ENCODE measurements at regions not wholly inside any gene's neighbourhood (a gene's known extent, or its start where the extent isn't known, plus 50 kb on each side); places are given as distances from the start of the nearest gene placed in this dataset.
A peak's percentile ranks its signal among the peaks of the same experiment; 100 is the strongest.

DNA sequence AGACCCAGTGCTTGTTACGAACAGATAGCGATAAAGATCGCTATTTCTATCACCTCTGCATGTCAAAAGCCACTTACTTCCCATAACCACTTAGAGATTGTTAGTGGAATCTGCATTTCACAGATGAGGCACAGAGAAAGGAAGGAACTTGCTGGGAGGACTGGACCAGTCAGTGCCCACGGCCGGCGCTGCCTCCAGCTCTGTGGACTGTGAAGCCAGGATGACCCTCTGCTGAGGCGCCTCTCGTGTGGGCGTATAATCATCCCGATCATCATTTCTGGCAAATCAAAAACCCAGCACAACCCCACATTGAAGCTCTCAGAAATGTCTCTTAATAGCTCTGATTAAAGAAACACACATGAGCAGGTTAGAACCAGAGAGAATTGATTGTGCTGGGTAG, 61.5 kb upstream of the ADRA2C start:
- no peak for DNase-seq

DNA sequence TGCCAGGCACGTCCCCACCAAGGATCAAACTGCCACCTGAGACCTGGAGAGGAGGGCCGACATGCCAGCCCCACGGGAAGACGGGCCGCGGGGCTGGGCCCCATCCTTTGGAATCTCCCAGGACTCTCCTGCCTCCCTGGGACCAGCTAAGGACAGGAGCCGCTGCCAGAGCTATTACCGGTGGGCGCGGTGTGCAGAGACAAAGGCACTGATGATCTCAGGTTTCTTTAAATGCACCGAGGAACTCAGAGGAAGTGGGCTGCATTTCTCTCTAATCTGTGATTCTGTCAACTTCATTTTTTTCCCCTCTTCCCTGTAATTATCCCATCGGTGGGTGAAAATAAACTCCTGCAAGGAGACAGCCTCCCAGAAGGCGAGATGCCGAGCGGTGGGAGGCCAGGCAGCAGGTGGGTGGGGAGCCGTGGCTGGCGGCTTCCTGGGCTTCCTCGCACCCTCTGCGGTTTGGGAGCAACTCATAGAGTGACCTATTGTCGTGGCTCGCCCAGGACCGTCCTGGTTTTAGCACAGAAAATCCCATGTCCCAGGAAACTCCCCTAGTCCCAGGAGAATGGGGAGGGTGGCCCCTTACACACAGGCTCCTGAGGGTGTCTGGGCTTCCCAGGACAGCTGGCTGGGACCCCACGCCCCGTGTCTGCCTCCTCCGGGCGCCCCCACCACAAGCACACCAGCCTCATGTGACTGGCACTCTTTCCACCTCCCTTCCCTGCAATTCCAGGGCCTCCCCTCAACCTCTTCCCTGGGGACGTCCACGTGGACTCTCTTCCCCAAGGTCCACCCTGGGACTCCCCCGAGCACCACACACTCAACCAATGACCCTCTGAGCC, 62.3 kb upstream of the ADRA2C start:
- peak; percentile 56 for DNase-seq

DNA sequence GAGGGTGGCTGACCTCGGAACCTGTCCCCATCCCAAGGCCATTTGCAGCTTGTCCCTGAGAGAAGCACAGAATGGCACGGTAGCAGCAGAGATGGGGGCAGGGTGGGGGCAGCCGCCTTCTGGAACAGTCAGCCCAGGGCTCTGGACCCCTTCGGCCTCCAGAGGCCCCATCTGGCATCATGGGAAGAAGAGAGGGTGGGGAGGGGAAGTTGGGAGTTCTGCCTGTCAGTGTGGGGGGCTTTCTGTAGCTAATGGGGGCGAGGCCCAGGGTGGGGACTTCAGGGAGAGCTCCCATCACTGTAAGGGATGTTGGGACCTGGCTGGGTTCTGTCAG, 62.9 kb upstream of the ADRA2C start:
- no peak for DNase-seq

DNA sequence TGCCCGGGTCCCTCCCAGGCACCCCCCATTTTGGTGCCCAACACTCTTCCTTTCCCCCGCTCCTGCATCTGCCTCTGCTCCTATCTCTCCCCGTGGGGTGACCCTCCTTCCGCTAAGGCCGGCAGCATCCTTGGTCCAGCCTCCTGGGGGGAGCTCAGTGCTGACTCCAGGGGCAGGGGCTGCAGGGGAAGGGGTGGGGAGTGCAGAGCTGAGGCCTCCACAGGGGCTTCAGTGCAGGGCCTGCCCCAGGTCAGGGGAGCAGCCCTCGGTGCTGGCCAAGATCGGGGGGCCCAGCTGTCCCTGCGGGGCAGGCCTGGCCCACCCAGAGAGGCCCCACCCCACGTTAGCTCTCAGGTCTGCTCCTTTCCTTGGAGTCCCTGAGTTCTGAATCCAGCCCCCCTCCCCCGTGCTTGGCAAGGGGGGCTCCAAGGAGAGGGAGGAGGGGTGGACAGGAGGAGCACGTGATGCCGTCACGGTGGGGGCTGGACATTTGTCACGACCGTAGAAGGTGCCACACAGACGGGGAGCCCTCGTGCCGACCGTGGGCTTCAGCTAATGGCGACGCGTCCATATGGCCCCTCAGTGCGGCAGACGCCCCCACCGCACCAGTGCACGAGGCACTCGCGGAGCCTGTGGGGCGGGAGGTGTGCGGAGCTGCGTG, 63.5 kb upstream of the ADRA2C start:
- DNase-seq: no peak

DNA sequence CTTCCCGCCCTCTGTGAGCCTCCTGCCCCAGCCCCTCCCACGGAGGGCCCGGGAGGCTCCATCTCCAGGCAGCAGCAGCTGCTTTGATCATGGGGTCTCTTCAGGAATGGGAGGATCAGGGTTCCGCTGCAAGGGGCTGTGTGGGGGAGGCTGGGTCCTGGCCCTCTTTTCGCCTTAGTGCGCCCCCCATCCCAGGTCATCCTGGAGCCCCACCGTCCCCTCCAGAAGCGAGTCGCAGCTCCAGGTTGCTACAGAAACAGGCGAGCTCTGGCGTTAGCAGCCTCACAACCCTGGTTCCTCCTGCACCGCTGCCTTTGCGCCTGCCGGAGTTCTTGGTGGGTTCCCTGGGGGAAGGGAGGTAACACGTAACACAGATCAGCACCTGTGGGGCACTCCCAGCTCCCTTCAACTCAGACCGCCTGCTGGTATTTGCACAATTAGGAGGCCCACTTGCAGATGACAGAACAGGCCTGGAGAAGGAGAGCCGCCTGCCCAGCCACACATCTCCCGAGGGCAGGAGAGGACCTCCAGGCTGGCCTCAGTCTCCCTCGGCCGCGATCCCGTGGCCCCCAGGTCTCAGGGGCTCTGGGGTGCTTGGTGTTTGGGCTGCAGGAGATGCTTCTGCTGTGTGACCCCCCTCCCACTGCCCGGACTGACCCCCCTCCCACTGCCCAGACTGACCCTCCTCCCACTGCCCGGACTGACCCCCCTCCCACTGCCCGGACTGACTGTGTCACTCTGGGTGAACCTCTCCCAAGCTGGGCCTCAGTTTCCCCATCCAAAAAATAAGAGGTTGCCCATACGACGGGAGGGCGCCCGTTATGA, 64.2 kb upstream of the ADRA2C start:
- DNase-seq: no peak

DNA sequence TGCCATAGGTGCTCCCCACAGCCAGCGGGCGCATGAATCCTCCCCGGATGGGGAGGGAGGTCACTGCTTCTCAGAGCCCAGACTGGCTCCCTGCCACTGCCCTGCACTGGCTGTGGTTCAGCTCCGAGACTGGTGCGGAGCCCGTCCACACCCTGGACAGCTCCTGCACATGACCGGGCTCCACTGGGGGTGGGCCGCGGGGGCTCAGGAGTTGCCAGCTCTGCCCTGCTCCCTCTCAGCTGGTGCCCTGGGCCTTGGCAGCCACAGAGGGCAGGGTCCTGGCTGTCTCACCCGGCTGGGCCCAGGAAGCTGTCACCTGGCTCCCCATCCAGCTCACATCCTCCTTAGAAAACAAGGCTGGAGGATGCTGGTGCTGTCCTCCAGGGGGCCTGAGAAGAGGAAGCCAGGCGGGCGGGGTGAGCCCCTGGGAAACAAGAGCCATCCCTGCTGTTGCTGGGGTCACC, 64.9 kb upstream of the ADRA2C start:
- no peak for DNase-seq

DNA sequence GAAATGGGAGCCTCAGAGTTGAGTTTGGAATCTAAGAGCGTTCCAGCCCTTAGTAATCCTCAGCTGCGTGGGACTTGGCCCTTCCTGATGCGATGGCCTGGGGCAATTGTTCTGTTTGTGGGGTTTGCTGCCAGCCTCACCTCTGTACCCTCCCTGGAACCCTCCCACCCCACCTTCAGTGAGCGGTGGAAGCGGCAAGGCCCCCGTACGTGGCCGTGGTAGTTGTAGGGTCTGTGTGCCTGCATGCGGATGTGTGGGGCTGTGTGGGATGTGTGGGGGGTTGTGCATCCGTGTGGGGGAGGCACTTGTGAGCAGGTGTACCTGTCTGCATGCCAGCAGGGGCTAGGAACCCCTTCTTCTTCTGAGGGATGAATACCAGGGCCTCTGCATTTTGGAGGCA, 65.4 kb upstream of the ADRA2C start:
- no peak for DNase-seq

DNA sequence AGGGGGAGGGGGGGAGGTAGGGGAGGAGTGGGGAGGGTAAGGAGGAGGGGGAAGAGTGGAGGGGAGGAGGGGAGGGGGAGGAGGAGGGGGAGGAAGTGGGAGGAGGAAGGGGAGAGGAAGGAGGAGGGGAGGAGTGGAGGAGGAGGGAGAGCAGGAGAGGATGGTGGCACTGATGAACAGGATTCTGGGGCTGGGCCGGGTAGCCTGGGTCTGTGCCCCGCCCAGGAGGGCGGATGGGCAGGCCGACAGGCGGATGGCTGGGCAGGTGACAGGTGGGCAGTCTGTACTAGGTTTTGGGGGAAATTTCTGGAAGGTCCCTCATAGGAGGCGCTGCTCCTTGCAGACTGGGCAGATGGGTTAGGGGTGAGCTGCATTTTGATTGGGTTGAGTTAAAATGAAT, 66.0 kb upstream of the ADRA2C start:
- no peak for DNase-seq

DNA sequence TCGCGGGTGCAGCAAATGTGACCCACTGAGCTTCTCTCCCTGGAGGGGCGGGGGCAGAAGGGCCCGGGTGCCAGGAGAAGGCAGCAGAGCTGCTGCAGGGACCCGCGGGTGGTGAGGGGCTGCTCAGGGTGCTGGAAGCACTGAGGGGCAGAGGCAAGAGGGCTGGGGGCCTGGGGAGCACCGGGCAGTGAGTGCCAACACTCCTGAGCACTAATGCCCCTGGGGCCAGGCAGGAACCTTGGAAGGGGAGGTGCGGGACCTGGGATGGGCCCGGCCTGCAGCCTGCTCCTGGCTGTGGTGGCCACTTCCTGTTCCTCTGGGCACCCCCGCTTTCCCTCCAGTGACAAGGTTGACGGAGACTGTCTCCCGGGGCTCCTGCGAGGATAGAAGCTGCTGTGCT, 66.5 kb upstream of the ADRA2C start:
- DNase-seq: no peak

DNA sequence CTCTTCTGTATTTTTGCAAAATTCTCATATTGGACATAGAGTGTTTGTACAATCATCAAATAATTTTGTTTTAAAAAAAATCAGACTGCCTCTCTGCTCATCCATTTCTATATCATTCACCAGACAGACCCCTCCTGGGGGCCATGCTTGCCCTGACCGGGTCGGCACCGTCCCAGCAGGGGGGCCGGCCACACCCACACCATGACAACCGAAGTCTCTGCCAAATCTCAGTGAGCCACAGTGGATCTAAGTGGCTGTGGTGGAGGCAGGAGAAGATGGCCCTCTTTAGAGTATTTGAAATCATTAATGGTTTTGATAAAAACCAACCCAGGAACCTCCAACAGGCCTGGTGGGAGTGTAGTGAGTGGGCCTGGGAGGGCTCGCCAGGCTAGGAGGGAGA, 66.9 kb upstream of the ADRA2C start:
- no peak for DNase-seq

DNA sequence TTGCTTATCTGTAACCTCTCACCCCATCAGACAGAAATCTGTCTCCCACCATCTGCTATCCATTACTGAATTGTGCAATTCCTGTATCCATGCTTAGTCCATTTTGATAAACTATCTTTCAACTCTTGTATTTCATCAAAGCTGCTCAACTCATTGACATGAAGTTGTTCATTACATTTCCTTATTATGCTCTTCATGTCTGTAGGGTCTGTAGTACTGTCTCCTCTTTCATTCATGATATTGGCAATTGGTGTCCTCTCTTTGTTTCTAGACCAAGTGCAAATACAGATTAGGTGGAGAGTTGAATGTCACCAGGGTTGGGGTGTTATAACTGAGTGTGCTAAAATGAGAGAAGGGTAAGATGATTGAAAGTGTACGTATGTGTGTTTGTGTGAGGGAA, 69.2 kb upstream of the ADRA2C start:
- no peak for DNase-seq

DNA sequence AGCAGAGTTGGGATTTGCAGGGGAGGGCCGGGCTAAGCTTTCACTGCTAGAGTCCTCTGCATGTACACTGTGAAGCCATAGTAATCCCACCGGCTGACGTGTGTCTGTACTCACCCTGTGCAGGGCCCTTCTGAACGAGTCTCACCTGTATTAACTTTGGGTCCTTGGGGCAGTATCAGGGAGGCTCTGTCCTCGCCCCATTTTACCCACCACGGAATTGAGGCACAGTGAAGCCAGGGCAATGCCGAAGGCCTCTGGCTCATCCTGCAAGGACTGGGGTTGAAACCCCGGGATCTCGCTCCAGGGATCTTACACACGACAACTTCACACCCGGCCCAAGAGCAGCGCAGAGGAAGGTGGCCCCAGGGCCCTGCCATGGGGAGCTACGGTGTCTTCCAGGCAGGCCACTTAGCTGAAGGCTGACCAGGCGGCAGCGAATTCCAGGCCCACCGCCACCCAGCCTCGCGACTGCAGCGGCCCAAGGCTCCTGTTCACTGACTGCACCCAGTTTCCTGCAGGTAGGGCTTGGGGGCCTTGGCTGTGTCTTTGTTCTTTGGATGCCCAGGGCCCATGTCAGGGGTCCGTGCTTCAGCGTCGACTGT, 75.5 kb upstream of the ADRA2C start:
- DNase-seq: no peak

DNA sequence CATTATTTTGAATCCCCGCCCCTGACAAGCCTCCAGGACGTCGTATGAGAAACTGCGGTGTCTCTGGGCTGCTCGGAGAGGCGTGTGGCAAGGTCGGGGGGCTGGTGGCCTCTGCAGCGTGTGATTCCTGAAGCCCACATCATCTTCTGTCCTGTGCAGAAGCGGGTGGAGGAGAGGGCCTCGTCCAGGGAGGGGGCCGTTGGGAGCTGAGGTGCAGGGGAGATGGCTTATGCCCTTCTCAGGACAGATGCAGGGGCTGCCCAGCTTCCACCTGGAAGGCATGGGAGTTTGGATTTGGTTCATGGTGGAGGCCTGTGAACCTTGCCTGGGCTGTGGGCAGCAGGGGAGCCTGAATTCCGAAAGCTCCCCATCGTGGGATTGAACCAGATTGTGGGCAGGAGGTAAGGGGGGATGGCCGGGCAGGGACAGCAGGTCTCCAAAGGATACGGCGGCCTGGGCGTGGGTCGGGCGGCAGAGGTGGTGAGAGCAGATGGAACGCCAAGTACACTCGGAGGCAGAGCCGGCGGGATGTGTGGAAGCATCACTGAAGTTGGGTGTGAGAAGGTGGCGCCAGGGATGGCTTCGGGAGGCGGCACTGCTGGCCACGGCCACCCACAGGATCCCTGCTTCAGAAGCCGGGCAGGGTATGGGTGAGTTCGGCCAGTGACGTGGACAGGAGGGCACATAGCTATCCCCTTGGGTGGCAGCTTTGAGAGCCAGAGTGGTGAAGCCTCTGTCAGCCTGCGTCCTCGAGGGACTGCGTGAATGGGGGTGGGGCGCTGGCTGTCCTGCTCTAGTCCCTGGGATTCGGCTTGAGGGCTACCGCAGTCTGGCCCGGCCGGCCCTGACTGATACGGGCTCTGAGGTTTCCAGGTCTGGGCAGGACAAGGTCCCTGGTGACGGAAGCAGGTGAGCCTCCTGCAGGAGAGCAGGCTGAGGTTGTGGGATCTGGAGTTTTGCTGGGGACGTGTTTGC, 76.3 kb upstream of the ADRA2C start:
- DNase-seq: no peak

DNA sequence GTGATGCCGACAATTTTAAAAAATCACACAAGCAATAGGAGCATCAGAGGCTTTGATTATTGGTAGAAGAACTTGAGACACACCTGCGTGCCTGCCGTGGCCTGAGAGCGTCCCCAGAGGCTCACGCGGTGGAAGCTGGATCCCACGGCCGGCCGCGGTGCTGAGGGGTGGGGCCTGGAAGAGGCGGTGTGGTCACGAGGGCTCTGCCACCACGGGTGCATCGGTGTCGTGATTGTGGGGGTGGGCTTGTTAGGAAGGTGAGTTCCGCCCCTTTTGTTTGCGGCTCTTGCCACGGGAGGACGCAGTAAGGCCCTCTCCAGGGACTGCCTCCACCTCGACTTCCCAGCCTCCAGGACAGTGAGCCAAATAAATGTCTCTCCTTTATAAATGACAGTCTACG, 77.2 kb upstream of the ADRA2C start:
- DNase-seq: no peak

DNA sequence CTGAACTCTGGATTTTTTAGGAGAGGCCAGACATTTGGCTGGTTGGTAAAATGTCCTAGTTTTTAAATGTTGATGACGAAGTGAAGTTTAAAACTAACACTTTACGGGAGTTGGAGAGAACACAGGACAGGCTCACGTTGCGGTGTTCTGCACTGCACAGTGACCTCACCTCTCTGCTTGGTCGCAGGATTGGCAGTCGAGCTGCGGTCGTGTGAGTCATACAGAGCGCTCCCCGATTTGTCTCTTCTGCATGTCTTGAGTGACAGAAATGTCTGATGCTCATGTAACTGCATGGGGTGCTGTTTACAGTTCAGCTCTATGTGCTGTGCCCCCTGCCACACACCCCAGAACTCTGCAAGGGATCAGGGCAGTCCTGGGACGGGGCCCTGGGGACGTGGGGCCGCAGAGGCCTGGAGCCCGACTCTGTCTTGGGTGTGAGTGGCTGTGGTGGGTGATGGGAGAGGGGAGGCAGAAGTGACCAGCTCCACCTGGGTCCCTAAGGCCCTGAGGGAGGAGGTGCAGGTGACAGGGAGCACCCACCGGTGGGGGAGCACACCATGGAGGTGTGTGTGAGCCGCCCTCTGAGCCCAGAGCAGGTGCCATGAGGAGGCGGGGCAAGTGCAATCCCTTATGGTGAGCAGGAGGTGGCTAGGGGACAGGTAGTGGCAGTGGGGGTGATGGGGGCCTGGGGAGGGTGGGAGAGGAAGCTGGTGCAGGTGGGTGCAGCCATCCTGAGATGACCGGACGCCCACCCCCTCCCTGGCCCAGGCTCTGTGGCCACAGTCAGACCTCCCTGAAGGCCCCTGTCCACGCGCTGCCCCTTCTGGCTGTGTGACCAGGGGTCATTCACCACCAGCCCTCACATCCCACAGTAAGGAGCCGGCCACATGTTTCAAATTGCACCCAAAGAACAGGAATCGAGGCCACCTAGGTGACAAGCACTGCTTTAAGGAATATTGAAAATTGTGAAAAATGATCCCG, 77.9 kb upstream of the ADRA2C start:
- DNase-seq: no peak

DNA sequence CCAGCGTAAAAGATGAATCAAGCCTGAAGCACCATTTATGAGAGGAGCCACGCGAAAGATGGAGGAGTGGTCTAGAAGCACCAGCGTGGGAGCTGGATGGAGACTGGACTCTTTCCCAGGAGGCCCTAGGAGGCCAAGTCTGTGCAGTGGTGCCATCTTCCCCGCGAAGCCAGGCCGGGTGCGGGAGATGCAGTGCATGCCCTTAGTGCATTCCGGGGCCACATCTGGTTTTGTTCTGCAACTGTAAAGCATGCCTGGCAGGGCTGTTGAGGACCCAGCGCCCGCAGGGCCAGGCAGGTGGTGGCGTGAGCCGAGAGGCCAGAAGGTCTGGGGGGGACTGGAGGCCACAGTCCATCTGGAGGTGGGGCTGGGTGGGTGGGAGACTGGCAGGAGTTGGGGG, 78.6 kb upstream of the ADRA2C start:
- DNase-seq: no peak

DNA sequence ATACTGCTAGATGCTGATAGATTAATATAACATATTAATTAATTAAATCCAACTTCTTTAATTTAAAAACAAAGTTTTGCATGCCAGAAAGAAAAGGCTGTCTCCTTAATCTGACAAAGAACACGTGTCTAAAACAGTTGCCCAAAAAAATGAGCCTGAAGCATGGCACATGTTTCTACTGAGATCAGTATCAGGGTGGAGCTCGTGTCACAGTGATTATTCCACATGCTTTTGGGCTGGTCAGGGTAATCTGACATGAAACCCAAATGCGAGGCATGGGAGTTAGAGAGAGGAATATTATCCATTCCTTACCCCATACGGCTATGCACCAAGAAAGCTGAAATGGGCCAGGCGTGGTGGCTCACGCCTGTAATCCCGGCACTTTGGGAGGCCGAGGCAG, 79.4 kb upstream of the ADRA2C start:
- DNase-seq: no peak

DNA sequence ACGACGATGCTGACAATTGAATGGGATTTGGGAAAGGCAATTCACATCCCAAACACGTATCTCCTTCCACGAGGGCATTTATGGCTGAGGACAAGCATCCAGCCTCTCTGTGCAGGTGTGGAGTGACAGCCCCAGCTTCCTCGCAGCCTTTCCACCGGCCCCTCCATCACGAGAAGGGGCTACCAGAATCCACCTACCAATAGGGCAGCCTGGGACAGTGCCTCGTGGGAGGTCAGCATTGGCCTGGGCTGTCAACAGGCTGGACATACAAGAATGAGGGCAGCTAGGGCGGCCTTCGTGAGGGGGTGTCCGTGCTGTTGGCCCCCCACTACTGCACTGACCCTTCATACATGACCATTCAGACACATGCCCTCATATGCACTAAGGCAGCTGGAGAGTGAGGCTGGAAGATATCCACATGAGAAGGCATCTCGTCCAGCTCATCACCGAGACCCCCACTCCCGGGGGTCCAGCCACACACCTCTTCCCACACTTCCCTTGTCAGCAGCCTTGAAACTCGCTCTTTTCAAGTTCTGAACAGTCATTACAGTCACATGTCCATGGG, 81.0 kb upstream of the ADRA2C start:
- DNase-seq: no peak

DNA sequence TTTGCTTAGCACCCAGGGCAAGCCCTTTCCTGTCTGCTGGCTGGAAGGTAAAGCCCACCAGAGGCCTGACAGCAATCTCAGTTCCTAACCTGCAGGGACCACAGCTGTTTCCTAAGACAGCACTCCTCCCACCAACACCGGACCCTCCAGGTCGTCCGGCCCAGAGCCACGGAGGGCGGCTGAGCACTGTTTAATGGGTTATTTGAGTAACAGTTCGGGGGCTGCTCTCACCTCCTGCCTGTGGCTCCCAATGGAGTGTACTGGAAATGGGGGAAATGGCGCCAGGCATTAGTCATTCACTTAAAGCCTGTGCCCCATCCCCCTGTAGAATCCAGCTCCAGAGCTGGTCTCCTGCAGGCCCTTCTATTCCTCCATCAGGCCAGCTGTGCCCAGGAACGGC, 81.6 kb upstream of the ADRA2C start:
- DNase-seq: no peak

DNA sequence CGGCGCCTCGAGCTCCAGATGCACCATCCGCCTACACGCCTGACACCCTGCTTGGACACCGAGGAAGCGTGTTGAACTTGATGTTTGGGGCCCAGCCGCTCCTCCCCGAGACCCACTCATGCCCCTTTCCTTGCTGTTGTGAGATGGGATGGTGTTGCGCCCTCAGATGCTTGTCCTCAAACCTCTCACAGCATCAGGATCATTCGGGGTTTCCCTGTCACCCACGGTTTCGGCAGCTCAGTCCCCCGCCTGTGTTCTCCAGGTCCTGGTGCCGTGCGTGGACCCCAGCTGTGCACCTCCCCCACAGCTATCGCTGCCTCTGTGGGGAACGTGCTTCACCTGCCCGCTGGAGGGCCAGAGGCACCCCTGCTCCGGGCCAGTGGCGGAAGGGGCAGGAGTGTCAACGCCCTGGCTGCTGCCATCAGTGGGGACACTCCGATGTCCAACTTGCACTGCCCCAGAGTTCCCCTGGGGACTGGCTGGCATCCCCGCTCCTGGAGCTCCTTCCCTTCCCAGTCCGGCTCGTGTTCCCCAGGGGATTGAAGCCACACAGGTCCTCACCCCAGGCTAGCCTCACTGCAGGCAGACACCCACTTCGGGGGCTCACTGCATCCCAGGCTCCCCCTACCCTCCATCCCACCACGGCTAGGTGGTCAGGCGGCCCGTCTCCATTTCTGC, 82.3 kb upstream of the ADRA2C start:
- no peak for DNase-seq
